Liver (tissue), 7 donors: ENCODE measurements at regions not wholly inside any gene's neighbourhood (a gene's known extent, or its start where the extent isn't known, plus 50 kb on each side); places are given as distances from the start of the nearest gene placed in this dataset.

Experiments used
- DNase-seq: peaks from one replicate; pipeline ENCODE4 v3.0.0-alpha.2; 2017; ENCODE audit warnings: low spot score
- H3K27ac ChIP-seq, 2 donors: one replicate each; pipeline ENCODE4 v1.7.0; 2013; ENCODE audit warnings: inconsistent platforms in 2 of 2, low read length in 2 of 2, control low read depth in 1 of 2, low read depth in 1 of 2, mild to moderate bottlenecking in 1 of 2
- H3K27me3 ChIP-seq, 4 donors: one replicate each; pipeline versions ENCODE4 v1.6.1 to v1.7.0; 2013; ENCODE audit warnings: low read length in 3 of 4, inconsistent platforms in 1 of 4, mild to moderate bottlenecking in 1 of 4, moderate library complexity in 1 of 4; ENCODE audit not compliant: control insufficient read depth in 4 of 4, insufficient read depth in 4 of 4
- H3K36me3 ChIP-seq, 4 donors: one replicate each; pipeline versions ENCODE4 v1.6.1 to v1.7.0; 2013; ENCODE audit warnings: low read length in 3 of 4, mild to moderate bottlenecking in 3 of 4, low read depth in 1 of 4, moderate library complexity in 1 of 4; ENCODE audit not compliant: control insufficient read depth in 4 of 4, insufficient read depth in 3 of 4
- H3K4me1 ChIP-seq, 4 donors: one replicate each; pipeline versions ENCODE4 v1.6.1 to v1.7.0; 2013; ENCODE audit warnings: low read length in 3 of 4, mild to moderate bottlenecking in 3 of 4, moderate library complexity in 1 of 4; ENCODE audit not compliant: control insufficient read depth in 4 of 4, insufficient read depth in 4 of 4
- H3K4me3 ChIP-seq, 3 donors: one replicate each; pipeline versions ENCODE4 v1.6.1 to v1.7.0; 2013; ENCODE audit warnings: low read length in 3 of 3, control low read depth in 1 of 3, low read depth in 1 of 3, mild to moderate bottlenecking in 1 of 3
- H3K9ac ChIP-seq, 2 donors: one replicate each; pipeline ENCODE4 v1.7.0; 2013; ENCODE audit warnings: low read length in 2 of 2, mild to moderate bottlenecking in 2 of 2, moderate library complexity in 2 of 2, control low read depth in 1 of 2, low read depth in 1 of 2
- H3K9me3 ChIP-seq, 4 donors: one replicate each; pipeline versions ENCODE4 v1.6.1 to v1.7.0; 2013; ENCODE audit warnings: low read length in 3 of 4; ENCODE audit not compliant: control insufficient read depth in 4 of 4
- ATF3 ChIP-seq: IDR thresholded peaks from 2 replicates; pipeline ENCODE4 v1.6.1; 2016; ENCODE audit warnings: antibody characterized with exemption
- EGR1 ChIP-seq, 2 donors: IDR thresholded peaks; 2 replicates each; pipeline ENCODE4 v1.6.1; 2016 to 2018; ENCODE audit warnings: antibody characterized with exemption in 2 of 2, low read depth in 2 of 2
- GABPA ChIP-seq, 2 donors: IDR thresholded peaks in 1 of 2; conservative IDR thresholded peaks in 1 of 2; 2 replicates each; pipeline ENCODE4 v1.6.1; 2016; ENCODE audit warnings: antibody characterized with exemption in 2 of 2, mild to moderate bottlenecking in 1 of 2, moderate library complexity in 1 of 2
- JUND ChIP-seq, 2 donors: IDR thresholded peaks; 2 replicates each; pipeline ENCODE4 v1.6.1; 2016; ENCODE audit warnings: antibody characterized with exemption in 2 of 2
- NR2F2 ChIP-seq: IDR thresholded peaks from 2 replicates; pipeline ENCODE4 v1.6.1; 2016; ENCODE audit warnings: antibody characterized with exemption
- RAD21 ChIP-seq, 2 donors: IDR thresholded peaks; 2 replicates each; pipeline ENCODE4 v1.6.1; 2016; ENCODE audit warnings: antibody characterized with exemption in 2 of 2, mild to moderate bottlenecking in 2 of 2
- REST ChIP-seq: IDR thresholded peaks from 2 replicates; pipeline ENCODE4 v1.6.1; 2016; ENCODE audit warnings: antibody characterized with exemption, mild to moderate bottlenecking
- RXRA ChIP-seq, 2 donors: IDR thresholded peaks; 2 replicates each; pipeline ENCODE4 v1.6.1; 2017 to 2018; ENCODE audit warnings: antibody characterized with exemption in 2 of 2, mild to moderate bottlenecking in 1 of 2
- SP1 ChIP-seq: IDR thresholded peaks from 2 replicates; pipeline ENCODE4 v1.6.1; 2018; ENCODE audit warnings: antibody characterized with exemption, mild to moderate bottlenecking
- TAF1 ChIP-seq: conservative IDR thresholded peaks from 2 replicates; pipeline ENCODE4 v1.6.1; 2016; ENCODE audit warnings: antibody characterized with exemption, mild to moderate bottlenecking
- ZBTB33 ChIP-seq: IDR thresholded peaks from 2 replicates; pipeline ENCODE4 v1.6.1; 2016; ENCODE audit warnings: antibody characterized with exemption
- WGBS: extraction: QIAGEN DNeasy Blood & Tissue Kit; methylation state at CpG from one replicate; pipeline ENCODE4 v1.1.7; 2013; 5-methylcytosine and 5-hydroxymethylcytosine counted together
- donor health status: healthy.
- donor health status: healthy.
- donor health status: healthy.
- donor health status: healthy.

- Histone ChIP-seq H3K27ac (no peak overlapping the region), H3K4me1 (no peaks in the 10 kb centered on the region), H3K9me3 (no peaks in the 10 kb centered on the region), H3K4me3 (no peak overlapping the region), H3K9ac (no peak overlapping the region), H3K27me3 (no peaks in the 10 kb centered on the region), H3K36me3 (no peaks in the 10 kb centered on the region)
- TF ChIP-seq GABPA (IDR thresholded peaks at IDR 0.05 in 1 of 2, conservative IDR thresholded peaks at IDR 0.05 in 1 of 2): no peak
- TF ChIP-seq RXRA (IDR thresholded peaks at IDR 0.05): no peak
- no peak for TF ChIP-seq NR2F2
- TF ChIP-seq TAF1: no peak
- 76% methylated on average over 10 of the region's 10 CpGs for WGBS
- DNase-seq: no peak
Observed at GRCh38 chr3:64956711-64957325, 269.0 kb upstream of the ADAMTS9 start.

GRCh38 chr3:64954995-64955636, 267.3 kb upstream of the ADAMTS9 start:
- Histone ChIP-seq H3K36me3 (no peaks in the 10 kb centered on the region), H3K9me3 (no peaks in the 10 kb centered on the region), H3K27ac (no peak overlapping the region), H3K27me3 (no peaks in the 10 kb centered on the region), H3K4me3 (no peak overlapping the region), H3K9ac (no peak overlapping the region), H3K4me1 (no peaks in the 10 kb centered on the region)
- no peak for DNase-seq
- no peak for TF ChIP-seq SP1
- no peak for TF ChIP-seq GABPA (IDR thresholded peaks at IDR 0.05 in 1 of 2, conservative IDR thresholded peaks at IDR 0.05 in 1 of 2)
- no peak for TF ChIP-seq JUND (IDR thresholded peaks at IDR 0.05)
- peak in 1 of 2 donors; percentile 33 for TF ChIP-seq RAD21 (IDR thresholded peaks at IDR 0.05)
- peak; percentile 48 for TF ChIP-seq NR2F2
- 33% methylated on average over 4 of the region's 4 CpGs for WGBS

- Histone ChIP-seq H3K9ac (no peak overlapping the region), H3K4me1 (no peaks in the 10 kb centered on the region), H3K27ac (peak overlapping the region in 1 of 2 donors; percentile 36), H3K27me3 (no peaks in the 10 kb centered on the region), H3K36me3 (no peaks in the 10 kb centered on the region), H3K9me3 (no peaks in the 10 kb centered on the region), H3K4me3 (no peak overlapping the region)
- WGBS: 57% methylated on average over 6 of the region's 6 CpGs
- no peak for DNase-seq
- TF ChIP-seq NR2F2 (peak; percentile 91), REST (peak; percentile 15), RXRA (IDR thresholded peaks at IDR 0.05) (peak in 1 of 2 donors; percentile 21), TAF1 (no peak), ZBTB33 (no peak), RAD21 (IDR thresholded peaks at IDR 0.05) (peak; percentile 18 to 37), ATF3 (no peak), SP1 (peak; percentile 23), EGR1 (IDR thresholded peaks at IDR 0.05; ENCODE audit: low read depth in 2 of 2) (no peak)
Observed at GRCh38 chr3:64945171-64945729, 257.4 kb upstream of the ADAMTS9 start.
